ENCODE measurements at regions not wholly inside any gene's neighbourhood (a gene's known extent, or its start where the extent isn't known, plus 50 kb on each side); places are given as distances from the start of the nearest gene placed in this dataset.

- no peak for DNase-seq (ENCODE audit: low spot score)
Observed at GRCh38 chr2:65498396-65498795, 66.0 kb upstream of the SPRED2 start.

DNA sequence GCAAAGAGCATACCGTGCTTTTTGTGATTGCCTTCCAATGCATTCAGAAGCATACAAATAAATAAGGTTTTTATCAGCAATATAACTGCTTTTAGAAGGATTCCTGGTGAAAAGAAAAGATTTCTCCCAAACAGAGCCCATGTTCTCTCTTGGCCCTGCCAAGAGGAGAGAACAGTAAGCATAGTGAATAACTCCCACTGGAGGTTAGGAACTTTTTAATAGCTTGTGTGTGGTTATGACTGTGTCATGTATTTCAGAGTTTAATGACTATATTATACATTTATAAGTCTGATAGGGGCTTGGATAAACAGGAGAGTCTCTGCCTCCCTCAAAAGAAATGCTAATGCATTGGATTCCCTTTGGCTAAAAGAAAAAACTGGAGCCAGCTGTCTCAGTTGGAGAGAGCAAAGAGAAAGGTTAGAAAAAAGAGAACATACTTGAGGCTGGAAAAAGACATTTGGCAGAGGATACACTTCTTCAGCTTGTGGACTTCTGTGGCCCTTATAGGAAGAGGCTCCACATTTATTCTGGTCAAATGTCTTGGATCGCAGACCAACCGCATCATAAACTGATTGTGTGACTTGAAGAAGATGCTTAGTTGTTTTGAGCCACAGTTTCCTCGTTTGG lies 63.0 kb upstream of the SPRED2 start:
- DNase-seq (ENCODE audit: low spot score): no peak

DNA sequence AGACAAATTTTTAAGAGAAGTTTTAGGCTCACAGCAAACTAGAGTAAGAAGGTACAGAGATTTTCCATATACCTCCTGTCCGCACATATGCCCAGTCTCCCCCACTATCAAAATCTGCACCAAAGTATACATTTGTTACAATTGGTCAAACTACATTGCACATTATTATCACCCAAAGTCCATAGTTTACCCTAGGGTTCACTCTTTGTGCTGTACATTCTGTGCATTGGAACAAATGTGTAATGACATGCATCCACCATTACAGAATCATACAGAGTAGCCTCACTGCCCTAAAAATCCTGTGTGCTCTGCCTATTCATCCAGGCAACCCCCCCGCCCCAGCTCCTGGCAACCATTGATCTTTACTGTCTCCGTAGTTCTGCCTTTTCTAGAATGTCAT lies 61.7 kb upstream of the SPRED2 start:
- no peak for DNase-seq (ENCODE audit: low spot score)

DNA sequence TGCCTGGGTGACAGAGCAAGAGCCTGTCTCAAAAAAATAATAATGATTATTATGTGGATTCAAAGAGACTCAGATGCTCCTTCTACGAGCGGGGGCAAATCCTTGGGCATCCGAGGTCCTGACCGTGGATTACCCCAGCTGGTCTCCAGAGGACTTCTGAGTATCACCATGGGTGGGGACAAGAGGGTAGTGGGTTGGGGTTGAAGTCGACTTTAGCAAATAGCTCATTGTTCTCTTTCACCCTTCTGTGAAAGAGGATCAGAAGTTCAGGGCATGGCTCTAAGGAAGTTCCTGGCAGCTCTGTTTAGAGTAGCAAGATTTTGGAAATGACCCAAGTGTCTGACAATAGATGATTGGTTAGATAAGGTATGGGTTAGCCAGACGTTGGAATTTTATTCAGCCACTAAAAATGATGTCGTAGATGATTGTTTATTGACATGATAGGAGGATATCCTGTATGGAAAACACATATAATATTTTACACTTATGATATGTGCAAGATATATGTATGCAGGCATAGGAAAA lies 59.0 kb upstream of the SPRED2 start:
- DNase-seq (ENCODE audit: low spot score): no peak

- DNase-seq (ENCODE audit: low spot score): no peak
Observed at GRCh38 chr2:65490222-65490621, 57.8 kb upstream of the SPRED2 start.

DNA sequence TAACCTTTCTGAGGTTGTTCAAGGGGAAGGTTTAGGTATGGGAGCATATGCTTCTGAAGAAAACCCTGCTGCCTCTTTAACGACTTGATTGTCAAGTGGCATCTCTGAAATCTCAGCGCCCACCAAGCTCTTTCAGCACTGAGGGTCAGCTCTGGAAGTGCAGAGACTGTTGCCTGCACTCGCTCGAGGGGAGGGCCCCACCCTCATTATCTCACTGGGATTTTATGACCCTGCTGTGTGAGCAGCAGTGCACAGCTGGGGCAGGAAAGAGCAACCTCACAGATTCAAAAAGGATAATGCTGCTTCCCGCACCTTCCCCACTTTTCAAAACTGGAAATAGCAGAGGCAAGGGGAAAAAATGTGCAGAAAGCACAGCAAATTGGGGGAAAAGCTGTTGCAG lies 56.9 kb upstream of the SPRED2 start:
- no peak for DNase-seq (ENCODE audit: low spot score)

GRCh38 chr2:65488527-65488926 lies 56.1 kb upstream of the SPRED2 start:
- DNase-seq (ENCODE audit: low spot score): no peak

GRCh38 chr2:65487404-65487803 lies 55.0 kb upstream of the SPRED2 start:
- DNase-seq (ENCODE audit: low spot score): no peak

- DNase-seq (ENCODE audit: low spot score): no peak
Observed at GRCh38 chr2:65486802-65487201, 54.4 kb upstream of the SPRED2 start.

GRCh38 chr2:65486282-65486681 lies 53.9 kb upstream of the SPRED2 start:
- DNase-seq (ENCODE audit: low spot score): no peak

- no peak for DNase-seq (ENCODE audit: low spot score)
Observed at GRCh38 chr2:65485839-65486238, 53.4 kb upstream of the SPRED2 start.

- DNase-seq (ENCODE audit: low spot score): no peak
Observed at GRCh38 chr2:65483763-65484162, 51.4 kb upstream of the SPRED2 start.

DNA sequence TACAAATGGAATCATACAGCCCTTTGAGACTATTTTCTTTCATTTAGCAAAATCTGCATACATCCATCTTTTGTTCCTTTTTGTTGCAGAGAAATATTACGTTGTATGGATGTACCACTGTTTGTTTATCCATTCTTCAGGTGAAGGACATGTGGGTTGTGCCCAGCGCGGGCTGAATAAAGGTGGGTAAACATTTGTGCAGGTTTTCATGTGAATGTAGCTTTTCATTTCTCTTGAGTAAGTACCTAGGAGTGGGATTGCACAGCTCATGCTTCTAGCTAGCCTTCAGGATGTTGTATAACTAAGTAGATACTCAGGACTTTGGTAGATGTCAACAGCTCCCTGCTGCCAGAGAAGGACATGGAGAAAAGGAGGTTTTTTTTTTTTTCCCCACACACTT lies 50.6 kb upstream of the SPRED2 start:
- no peak for DNase-seq (ENCODE audit: low spot score)
